MM.1S (cell line): ENCODE measurements at regions not wholly inside any gene's neighbourhood (a gene's known extent, or its start where the extent isn't known, plus 50 kb on each side); places are given as distances from the start of the nearest gene placed in this dataset.

ENCODE experiments used
- CTCF ChIP-seq: fragments of 300-600 bp; sonication (generic); IDR thresholded peaks from 2 replicates; pipeline ENCODE4 v1.5.1; 2016; ENCODE audit warnings: antibody characterized with exemption, low read length, mixed read lengths
- EZH2 ChIP-seq: fragments of 300-600 bp; sonication (generic); optimal IDR thresholded peaks from 2 replicates; pipeline ENCODE3; 2017; ENCODE audit warnings: low read depth, mild to moderate bottlenecking, antibody characterized with exemption, low read length, mixed read lengths
- EZH2phosphoT487 ChIP-seq: fragments of 300-600 bp; sonication (generic); IDR thresholded peaks from 2 replicates; pipeline ENCODE4 v1.6.1; 2018; ENCODE audit warnings: antibody characterized with exemption, low read length

DNA sequence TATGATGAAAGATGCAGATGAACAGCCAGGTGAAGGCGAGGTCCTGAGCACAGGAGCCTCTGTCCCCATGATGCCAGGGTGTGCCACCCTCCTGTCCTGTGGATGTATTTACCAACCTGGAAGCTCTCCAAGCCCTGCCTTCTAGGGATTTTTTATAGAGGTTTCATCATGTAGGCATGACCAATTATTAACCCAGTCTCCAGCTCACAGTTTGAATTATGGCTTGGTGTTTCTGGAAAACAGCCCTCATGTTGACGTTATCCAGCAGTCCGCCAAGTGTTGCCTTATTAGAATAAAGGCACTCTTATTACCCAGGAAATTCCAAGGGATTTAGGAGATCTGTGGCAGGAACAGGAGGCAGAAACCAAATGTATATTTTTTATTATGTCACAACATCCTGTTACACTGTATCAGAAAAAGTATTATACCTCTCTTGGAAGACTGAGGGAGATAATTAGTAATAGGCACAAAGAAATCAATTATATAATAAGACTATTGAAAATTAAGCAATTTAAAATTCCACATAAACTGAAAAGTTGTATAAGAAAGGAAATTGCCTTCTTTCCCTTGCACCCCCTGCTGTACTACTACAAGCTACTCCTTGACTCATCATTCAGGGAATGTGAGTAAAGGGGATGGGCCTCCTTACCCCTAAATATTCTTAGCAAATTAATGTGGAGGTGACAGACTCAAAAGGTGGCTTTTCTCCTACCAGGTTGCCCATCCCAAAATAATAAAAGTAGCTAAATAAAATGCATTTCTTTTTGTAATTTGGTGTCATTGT is 129.6 kb downstream of the ZNF330 start:
- no peak for TF ChIP-seq CTCF
- TF ChIP-seq EZH2 = no peak
- no peak for TF ChIP-seq EZH2phosphoT487
